Cardiac septum (tissue), 1 donor: ENCODE measurements at regions not wholly inside any gene's neighbourhood (a gene's known extent, or its start where the extent isn't known, plus 50 kb on each side); places are given as distances from the start of the nearest gene placed in this dataset.

ENCODE experiments used
- DNase-seq: peaks from one replicate; pipeline ENCODE4 v3.0.0-alpha.2; 2020; ENCODE audit warnings: low spot score
- intact Hi-C: fragments of 100-400 bp; cut with DNase I; formaldehyde crosslinking; loops from one replicate; pipeline ENCODE4 v1.14.0; 2022
- donor health status: DM: no; HTN: no; CAD: no.

DNA sequence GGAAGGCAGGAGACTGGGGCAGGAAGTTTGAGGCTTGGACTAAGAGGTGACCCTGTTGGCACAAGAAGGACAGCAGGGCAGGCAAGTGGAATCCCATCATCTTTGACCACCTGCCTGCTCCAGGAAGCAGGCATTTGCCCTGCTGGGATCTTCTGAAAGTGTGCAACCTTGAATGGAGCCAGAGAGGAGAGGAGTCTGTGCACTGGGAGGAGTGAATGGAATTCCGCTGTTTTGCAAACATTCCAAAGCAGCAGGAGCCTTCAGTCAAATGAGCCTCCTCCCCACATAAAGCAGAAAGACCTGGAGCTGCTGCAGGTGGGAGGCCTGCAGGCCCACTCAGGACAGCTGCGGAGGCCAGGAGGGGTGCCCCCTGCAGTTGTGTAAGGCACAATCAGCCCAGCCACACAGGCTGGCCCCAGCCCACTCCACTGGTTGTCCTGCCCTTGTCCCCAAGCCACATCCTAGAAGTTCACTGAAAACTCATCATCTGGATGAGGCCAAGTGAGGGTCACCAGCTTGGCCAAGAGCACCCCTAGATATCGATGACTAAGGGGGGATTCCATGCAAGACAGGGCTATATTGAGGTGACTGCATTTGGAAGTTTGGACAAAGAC lies 249.5 kb downstream of the RPS24 start:
- DNase-seq = no peak
- intact Hi-C loops = no loop called here

DNA sequence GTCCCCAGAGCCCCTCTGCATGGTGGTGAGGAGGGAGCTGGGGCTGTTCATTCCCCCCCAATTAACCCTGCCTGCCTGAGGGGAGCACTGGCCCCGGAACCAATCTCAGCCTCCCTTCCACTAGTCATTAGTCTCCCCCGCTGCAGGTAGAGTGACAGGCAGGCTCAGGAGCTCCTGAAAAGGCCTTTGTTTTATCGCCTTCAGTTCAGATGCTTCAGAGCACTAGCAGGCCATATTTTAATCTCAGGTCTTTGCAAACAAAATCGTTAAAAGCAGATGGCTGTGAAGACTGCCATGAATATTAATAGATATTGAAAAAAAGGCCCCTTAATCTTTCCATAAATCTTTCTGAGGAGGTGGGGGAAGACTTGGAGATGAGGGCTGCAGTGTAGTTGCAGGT lies 250.7 kb downstream of the RPS24 start:
- no peak for DNase-seq
- intact Hi-C loops = no loop called here

DNA sequence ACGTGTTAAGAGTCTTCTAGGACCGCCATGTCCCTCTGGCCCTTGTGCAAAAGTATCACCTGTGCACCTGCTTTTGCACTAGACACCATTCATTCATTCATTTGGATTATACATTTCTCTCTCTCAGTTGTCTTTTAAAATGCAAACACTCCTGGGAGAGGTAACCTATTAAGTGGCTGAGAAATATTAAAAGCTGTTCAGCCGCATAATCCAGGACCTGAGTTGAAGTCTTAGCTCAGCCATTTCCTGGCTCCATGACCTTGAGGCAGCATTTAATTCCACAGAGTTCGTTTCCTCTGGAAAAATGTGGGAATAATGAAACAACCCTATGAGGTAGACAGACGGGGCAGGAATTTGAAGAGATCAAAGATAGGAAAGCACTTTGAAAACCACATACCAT lies 251.6 kb downstream of the RPS24 start:
- intact Hi-C loops = no loop called here
- DNase-seq = no peak

DNA sequence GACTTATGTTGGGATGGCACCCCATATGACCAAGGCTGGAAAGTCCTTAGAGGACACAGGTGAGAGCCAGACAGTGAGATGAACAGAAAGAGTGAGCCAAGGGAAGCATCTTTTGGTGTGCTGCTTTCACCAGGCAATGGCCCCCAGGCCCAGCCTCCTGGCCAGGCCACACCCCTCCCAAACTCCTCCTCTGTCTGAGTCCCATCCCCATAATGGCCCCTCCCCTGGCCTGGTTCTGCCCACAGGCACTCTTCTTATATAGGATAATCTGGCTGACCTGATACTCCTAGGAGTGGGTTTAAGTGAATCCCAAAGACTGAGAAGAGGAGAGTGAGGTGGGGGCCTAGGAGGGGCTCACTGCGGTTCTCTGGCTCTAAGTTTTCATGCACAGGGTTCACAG lies 252.5 kb downstream of the RPS24 start:
- intact Hi-C loops = no loop called here
- DNase-seq = no peak

DNA sequence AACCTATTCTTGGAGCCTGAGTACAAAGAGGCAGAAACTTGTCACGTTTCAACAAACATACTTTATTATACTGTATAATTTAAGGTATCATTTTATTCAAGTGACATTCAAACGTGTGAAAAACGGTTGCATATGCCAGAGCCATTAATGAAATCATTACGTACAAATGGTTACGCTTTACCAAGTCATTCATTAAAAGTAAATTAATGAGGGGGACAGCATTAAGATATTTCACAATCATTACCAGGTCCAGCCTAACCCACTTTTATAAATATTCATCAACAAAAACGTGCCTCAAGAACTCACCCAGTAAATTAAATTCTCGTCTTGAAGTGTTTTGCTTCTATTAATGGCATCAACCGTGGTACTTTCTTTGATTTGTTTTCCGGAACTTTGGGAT lies 253.0 kb downstream of the RPS24 start:
- intact Hi-C loops = no loop called here
- DNase-seq = no peak

DNA sequence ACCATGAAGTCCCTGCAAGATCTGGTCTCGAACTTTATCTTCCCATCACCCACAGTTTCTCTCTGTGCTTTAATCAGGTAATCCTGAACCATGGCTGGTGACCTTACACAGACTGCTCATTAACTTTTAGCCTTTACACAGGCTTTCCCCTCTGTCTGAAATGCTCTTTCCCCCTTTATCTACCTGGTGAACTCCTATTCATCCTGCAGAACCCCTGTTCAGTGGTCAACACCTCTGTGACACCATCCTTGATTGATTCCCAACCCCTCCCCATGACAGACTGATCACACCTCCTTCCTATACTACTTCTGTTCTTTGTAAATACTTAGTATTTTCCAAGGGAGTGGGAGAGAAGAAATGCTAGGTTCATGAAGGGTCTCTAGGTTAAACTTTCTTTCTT lies 254.0 kb downstream of the RPS24 start:
- DNase-seq = no peak
- intact Hi-C loops = no loop called here

DNA sequence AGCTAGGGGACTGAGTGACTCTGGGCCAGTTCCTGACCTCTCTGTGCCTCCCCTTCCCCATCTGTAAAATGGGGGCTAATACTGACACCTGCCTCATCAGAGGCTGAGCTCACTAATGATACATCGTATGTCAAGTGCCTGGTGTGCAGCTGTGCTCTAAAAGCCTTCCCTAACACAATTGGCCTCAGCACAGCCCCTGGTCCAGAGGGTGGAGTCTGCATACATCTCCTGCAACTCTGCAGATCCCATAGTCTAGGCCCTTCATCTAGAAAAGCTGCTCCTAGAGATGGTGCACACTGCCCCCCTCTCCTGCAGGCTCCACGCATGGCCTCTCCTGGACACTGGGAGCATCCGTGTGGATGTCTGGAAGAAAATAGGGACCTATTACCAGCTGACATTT lies 255.0 kb downstream of the RPS24 start:
- no peak for DNase-seq
- intact Hi-C loops = no loop called here

DNA sequence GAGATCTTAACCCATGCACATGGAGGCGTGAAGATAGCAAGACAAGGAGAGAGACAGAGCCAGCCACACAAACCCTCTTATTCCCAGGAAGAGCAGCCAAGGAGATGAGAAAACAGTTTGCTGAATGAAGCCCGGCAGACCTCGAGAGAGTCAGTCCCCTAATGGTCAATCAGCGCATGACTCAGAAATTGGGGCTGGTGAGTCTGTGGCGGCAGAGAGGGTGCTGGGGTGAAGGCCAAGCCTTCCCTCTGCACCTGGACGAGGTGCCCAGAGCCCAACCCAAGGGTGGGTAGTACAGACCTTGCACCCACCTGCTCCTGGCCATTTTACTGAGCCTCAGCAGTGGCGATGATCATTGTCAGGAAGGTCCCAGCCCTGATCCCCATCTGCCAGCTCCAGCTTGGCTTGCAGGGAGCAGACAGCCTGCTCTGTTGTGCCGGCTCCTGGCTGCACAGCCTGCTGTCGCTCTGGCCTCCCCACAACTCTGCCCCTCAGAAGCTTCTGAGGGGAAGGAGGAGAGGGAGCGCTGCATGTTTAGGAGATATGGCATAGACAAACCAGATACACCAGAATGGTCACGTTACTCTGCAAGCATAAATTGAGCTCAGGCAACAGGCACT lies 256.6 kb downstream of the RPS24 start:
- intact Hi-C loops = no loop called here
- no peak for DNase-seq

DNA sequence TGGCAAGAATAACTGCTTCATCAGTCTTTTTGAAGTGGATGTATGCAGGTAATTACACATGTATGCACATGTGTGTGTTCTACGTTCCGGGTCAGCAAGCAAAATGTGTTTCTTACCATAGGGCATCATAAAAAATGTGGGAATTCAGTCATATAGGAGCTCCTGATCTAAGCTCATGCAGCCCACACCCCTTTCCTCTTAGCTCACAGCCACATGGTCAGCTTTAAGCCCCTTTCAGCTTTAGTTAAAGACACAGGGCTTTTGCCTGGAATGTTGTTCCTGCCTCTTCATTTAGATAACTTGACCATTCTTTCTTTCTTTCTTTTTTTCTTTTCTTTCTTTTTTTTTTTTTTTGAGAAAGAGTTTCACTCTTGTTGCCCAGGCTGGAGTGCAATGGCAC lies 258.1 kb downstream of the RPS24 start:
- intact Hi-C loops = no loop called here
- no peak for DNase-seq

DNA sequence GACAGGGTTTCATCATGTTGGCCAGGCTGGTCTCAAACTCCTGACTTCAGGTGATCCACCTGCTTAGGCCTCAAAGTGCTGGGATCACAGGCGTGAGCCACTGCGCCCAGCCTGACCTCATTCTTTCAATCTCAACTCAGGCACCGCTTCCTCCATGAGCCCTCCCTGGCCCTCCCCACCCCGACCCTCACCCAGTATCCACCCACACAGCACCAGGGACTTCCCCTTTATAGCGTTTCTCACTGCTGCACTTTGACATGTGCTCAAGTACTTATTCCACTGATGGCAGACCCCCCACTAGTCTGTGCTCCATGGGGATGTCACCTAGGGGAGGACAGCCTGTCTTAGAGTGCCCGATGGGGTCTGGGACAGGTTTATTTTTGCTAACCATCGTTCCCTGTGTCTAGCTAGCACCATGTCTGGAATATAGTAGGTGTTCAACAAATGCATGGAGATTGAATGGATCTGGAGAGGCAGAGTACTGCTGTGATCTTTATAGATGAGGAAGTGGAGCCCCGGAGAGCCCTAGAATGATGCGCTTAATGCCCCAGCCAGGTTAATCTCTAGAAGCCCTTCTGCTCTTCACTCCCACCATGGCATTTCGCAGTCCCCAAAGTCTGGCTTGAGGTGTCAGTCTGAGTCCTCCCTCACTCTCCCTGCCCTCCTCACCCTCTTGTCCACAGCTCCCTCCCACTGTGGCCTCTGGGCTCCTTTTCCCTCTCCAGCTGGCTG lies 258.8 kb downstream of the RPS24 start:
- intact Hi-C loops = no loop called here
- peak; percentile 57 for DNase-seq

DNA sequence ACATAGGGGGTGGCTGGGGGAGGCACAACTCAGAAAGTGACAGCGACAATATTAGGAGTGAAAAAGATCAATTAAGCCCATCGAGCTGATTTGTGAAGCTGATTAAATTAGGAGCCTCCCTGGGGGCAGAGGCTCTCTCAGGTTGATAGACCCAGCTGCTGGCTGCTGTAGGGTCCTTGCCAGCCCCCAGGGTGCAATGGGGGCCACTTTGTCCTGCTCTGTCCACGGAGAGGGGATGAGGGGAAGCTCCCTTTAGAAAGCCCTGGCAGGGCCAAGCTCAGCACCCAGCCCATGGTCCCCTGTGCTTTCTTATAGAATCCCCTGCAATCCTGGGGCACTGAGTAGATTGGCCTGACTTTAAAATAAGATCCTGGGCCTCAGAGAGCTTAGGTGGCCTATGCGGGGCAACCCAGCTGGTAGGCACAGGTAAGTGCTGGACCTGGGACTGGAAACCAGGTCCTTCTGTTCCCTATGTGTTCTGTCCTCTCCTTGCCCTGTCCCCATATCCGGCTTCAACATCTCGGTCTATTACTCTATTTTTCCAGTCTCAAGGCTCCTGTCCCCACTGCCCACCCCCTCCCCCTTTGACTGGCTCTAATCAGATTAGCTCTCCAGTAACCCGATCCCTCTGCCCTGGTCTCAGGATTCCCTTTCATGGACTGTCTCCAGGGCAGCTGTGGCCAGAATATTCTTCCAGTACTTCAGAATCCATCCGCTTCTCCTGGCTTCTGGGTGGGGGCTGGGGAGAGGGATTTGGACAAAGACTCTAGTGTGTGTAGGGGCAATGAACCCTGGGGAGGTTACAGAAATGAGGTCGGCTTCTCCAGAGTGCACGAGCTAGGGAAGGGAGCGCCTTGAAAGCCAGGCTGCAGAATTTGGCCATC lies 259.6 kb downstream of the RPS24 start:
- no peak for DNase-seq
- intact Hi-C loops = no loop called here

DNA sequence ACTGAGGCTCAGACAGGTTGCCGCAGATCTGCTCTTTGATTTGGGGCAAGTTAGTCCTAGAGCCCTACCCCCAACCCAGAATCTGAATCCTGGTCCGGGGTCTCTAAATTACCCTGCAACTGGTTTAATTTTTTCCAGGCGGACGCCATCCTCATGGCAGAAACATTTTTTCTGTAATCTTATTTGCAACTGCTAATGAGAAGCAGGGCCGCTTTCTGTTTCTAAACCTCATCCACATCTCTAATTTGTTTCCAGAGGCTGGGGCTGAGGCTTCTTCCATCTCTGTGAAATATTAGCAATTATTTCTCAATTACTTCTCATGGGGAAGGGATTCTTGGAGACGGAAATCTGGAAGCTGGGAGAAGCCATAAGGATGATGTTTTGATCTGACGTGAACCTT lies 261.6 kb downstream of the RPS24 start:
- DNase-seq = no peak
- intact Hi-C loops = no loop called here

DNA sequence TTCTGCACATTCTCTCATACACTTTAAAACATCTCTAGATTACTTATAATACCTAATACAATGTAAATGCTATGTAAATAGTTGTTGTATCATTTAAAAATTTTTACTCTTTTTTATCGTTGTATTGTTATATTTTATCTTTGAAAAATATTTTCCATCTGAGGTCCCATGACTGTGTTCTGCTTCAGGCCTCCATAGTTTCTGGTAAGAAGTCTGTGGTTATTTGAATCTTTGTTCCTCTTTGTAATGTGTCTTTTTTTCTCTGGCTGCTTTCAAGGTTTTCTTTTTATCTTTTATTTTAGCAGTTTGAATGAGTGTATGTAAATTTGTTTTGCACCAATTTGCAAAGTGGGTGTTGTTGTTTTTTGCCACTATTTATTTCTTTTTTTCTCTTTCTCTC lies 263.1 kb downstream of the RPS24 start:
- intact Hi-C loops = no loop called here
- no peak for DNase-seq

DNA sequence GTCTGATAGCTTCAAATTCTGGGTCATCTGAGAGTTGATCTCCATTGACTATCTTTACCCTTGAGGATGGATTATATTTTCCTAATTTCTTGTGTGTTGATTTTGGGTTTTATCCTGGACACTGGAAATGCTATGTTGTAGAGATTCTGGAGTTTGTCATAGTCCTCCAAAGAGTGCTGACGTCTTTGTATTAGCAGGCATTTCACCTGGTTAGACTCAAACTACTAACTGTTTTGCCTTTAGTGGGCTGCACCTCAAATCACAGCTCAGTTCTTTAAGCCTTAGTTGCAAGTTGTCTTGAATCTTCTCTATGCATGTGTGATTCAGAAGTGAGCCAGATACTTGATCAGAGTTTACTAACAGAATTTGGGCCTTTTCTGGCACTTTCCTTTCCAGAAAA lies 264.3 kb downstream of the RPS24 start:
- no peak for DNase-seq
- intact Hi-C loops = no loop called here

DNA sequence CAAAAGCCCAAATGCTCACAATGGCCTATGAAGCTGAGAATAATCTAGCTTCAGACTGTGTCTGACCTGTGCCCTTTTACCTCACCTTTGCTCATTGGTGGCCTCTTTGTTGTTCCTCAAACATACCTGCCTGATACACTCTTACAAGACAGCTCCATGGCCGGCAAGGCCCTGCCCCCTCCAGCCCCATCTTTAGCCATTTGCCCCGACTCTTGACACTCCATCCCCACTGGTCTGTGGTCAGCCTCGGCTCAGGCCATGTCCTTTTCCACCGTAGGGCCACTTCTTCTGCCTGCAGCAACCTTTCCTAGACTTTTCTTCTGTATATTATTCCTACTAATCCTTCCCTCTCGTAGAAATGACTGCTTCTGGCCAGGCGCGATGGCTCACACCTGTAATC lies 265.2 kb downstream of the RPS24 start:
- intact Hi-C loops = no loop called here
- DNase-seq = no peak

DNA sequence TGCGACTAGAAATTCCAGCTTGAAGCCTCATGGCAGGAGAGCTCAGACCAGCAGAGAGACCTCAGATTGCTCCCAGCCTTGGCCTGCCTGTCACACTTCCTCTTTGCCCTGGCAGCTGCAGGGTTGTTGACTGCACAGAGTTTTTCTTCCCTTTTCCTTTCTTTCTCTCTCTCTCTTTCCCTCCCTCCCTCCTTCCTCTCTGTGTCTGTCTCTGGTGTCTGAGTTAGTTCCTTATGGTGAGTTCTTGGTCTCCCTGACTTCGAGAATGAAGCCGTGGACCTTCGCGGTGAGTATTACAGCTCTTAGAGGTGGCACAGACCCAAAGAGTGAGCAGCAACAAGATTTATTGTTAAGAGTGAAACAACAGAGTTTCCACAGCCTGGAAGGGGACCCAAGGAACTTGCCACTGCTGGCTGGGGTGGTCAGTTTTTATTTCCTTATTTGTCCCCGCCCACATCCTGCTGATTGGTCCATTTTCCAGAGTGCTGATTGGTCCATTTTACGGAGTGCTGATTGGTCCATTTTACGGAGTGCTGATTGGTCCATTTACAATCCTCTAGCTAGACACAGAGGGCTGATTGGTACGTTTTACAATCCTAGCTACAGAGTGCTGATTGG lies 266.3 kb downstream of the RPS24 start:
- peak; percentile 75 for DNase-seq
- intact Hi-C loops = loop anchor here (5.0 kb wide), 2 partner anchors 357 to 767 kb away; partner anchors contain the start of gene ZMIZ1

DNA sequence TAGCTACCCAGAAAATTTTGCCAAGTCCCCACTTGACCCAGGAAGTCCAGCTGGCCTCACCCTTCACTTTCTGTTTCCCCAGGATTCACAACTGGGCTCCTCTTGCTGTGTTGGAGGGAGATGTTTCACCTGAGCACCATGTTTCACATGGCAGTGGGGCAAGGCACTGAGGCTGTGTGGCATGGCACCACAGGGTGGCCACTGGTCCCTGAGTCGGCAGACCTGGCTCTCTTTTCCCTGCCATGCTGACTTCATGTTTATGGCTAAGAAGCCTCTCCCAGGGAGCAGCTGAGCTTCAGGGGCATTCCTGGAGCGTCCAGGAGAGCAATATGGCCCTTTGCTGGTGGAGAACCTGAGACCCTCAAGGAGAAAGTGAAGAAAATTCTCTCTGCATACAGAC lies 266.9 kb downstream of the RPS24 start:
- intact Hi-C loops = loop anchor here (5.0 kb wide), 2 partner anchors 357 to 767 kb away; partner anchors contain the start of gene ZMIZ1
- DNase-seq = no peak

DNA sequence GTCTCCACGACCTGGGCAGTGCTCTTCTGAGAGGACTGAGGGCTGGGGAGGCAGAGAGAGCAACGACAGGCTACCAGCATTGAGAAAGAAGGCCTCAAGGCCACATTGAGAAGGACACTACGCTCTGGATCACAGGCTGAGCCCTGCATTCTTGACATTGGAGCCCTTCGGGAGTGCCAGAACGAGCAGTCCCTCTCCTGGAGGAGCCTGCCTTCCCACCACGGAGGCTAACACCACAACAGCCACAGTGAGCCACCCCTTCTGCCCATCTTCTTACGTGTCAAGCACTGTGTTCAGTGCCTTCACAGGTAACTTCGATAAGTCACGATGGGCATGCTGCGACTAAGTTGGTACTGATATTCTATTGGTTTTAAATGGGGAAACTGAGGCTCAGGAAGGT lies 267.8 kb downstream of the RPS24 start:
- intact Hi-C loops = loop anchor here (5.0 kb wide), 2 partner anchors 356 to 766 kb away; partner anchors contain the start of gene ZMIZ1
- DNase-seq = no peak

DNA sequence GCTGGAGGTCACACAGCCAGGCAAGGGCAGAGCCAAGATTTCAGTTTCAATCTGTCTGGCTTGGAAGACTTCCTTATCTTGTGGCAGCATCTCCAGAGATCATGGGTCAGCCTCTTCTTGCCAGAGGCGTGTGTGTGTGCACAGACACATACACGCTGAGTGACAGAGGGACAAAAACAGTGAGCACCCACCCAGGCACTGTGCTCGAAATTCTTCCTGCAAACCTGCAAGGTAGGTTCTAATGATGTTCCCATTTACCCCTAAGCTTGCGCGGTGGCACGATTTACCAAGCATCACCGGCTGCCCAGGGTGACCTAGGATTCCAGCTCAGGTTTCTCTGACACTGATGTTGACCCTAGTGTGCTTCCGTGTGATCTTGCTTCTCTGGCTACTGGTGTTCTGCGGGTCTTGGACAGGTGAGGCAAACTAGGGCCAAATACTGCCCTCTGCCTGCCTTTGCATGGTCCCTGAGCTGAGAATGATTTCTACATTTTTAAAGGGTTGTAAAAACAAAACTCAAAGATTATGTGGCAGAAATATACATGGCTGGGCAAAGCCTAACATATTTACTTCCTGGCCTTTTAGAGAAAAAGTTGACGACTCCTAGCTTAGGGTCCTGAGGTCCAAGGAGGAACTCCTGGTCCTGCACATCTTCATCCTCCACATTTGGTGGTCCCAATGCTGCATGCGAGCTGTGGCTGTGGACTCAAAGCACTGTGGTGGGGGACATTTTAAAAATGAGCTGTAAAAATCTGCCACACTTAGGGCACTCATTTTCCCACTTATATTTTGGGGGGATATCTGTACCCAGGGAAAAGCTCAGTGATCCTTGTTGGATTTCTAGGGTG lies 268.5 kb downstream of the RPS24 start:
- intact Hi-C loops = loop anchor here (2.0 to 5.0 kb wide), 4 partner anchors 89 to 895 kb away; partner anchors contain the start of gene ZMIZ1
- peak; percentile 61 for DNase-seq
